ENCODE measurements at regions not wholly inside any gene's neighbourhood (a gene's known extent, or its start where the extent isn't known, plus 50 kb on each side); places are given as distances from the start of the nearest gene placed in this dataset.

- intact Hi-C loops (cut with micrococcal nuclease), result no loop called here
- DNase-seq (no peak), ATAC-seq (ENCODE audit: low read depth) (no peak)
- H2BK120ac ChIP-seq (ENCODE audit: low read depth, low read length), result no peak overlapping the region
- in situ Hi-C loops (cut with MboI; ENCODE audit: low sequenced_read_pairs), result loop anchor here (10.0 kb wide), 1 partner anchor 317 kb away; the partner anchor contains the start of genes AMIGO2 and PCED1B
- no peak overlapping the region for H3K56ac ChIP-seq (ENCODE audit: extremely low read depth, insufficient read depth, low read length)
- dilution Hi-C loops (cut with HindIII; ENCODE audit: low sequenced_read_pairs, unreplicated experiment), result no loop called here
- TF ChIP-seq RAD21 (IDR thresholded peaks at IDR 0.05; ENCODE audit: low read length), result no peak
- TF ChIP-seq SMC3 (IDR thresholded peaks at IDR 0.05; ENCODE audit: low read depth, low read length), result no peak
- no peak for TF ChIP-seq POLR2A (IDR thresholded peaks at IDR 0.05; ENCODE audit: low read depth, low read length)
- TF ChIP-seq CEBPB (IDR thresholded peaks at IDR 0.05; ENCODE audit: low read depth, low read length), result no peak
- TF ChIP-seq MAFK (IDR thresholded peaks at IDR 0.05; ENCODE audit: low read depth, low read length), result no peak
- TF ChIP-seq RCOR1 (IDR thresholded peaks at IDR 0.05; ENCODE audit: insufficient replicate concordance, low read length), result no peak
- TF ChIP-seq ELK1 (IDR thresholded peaks at IDR 0.05; ENCODE audit: borderline replicate concordance, low read depth, low read length), result no peak
- no peak for TF ChIP-seq RFX5 (IDR thresholded peaks at IDR 0.05; ENCODE audit: low read depth, low read length)
- TF ChIP-seq USF2 (IDR thresholded peaks at IDR 0.05; ENCODE audit: low read depth, low read length), result no peak
- no peak for TF ChIP-seq CHD1 (IDR thresholded peaks at IDR 0.05; ENCODE audit: low read depth, low read length)
- TF ChIP-seq NFE2L2 (IDR thresholded peaks at IDR 0.05; ENCODE audit: low read depth, low read length), result no peak
- no peak for TF ChIP-seq MAZ (IDR thresholded peaks at IDR 0.05; ENCODE audit: borderline replicate concordance, low read depth, low read length)
- TF ChIP-seq MXI1 (IDR thresholded peaks at IDR 0.05; ENCODE audit: borderline replicate concordance, low read depth, low read length), result no peak
- H3K27me3 ChIP-seq (ENCODE audit: control insufficient read depth, insufficient read depth, low read length), result no peaks in the 10 kb centered on the region
- peak overlapping the region; percentile 45; the same call in 1 of the 2 replicates for H3K14ac ChIP-seq (replicated peaks; ENCODE audit: low read depth, low read length)
- BruUV-seq (replicated peaks), result no TSS peak
- H3K27ac ChIP-seq (ENCODE audit: insufficient read depth, low read length), result no peak overlapping the region
- H2BK5ac ChIP-seq (ENCODE audit: low read depth, low read length, poor library complexity, severe bottlenecking), result no peak overlapping the region
- no peak overlapping the region for H4K8ac ChIP-seq (ENCODE audit: low read depth in 2 of 2, low read length in 2 of 2)
- H3K4me2 ChIP-seq (ENCODE audit: low read depth, low read length), result no peak overlapping the region
- peaks cover 4% of the 10 kb centered on the region; the same call in 1 of the 2 replicates for H3K4me1 ChIP-seq (ENCODE audit: control insufficient read depth, insufficient read depth, low read length)
- no peak overlapping the region for H4K5ac ChIP-seq (ENCODE audit: low read depth, low read length)
- H3K9me1 ChIP-seq (ENCODE audit: insufficient read depth, low read length), result 0 out of 2 replicates have a peak, but pooled peaks cover 3% of the 10 kb centered on the region
- H2BK15ac ChIP-seq (ENCODE audit: low read depth, low read length), result peak overlapping the region; percentile 45; the same call in 1 of the 3 replicates
- no CpG with 5 or more reads among the region's 7 CpGs for WGBS, 2 experiments (ENCODE audit: extremely low coverage in 2 of 2, insufficient read length in 1 of 2)
- H3K9me3 ChIP-seq (ENCODE audit: control insufficient read depth, insufficient read depth, low read length), result no peaks in the 10 kb centered on the region
- 0 out of 2 replicates have a peak overlapping the region, but pooled peaks have one; percentile 48 for H2BK20ac ChIP-seq (ENCODE audit: low read depth, low read length)
- H3K4ac ChIP-seq (ENCODE audit: low read depth, low read length), result peak overlapping the region; percentile 2; the same call in 1 of the 2 replicates
- H2AK5ac ChIP-seq (ENCODE audit: low read depth, low read length), result 0 out of 2 replicates have a peak overlapping the region, but pooled peaks have one; percentile 27
- CTCF ChIA-PET, result no interaction called here
- H3K9ac ChIP-seq (ENCODE audit: low read depth, low read length), result no peak overlapping the region
- no peaks in the 10 kb centered on the region for H3K79me1 ChIP-seq (ENCODE audit: low read depth in 1 of 2, low read length in 2 of 2)
- no peak overlapping the region for H3K18ac ChIP-seq (ENCODE audit: low read depth, low read length)
- peak overlapping the region; percentile 9 for H2AFZ ChIP-seq (replicated peaks; ENCODE audit: low read length, poor library complexity)
- H3K36me3 ChIP-seq (ENCODE audit: control insufficient read depth, insufficient read depth, low read length), result no peaks in the 10 kb centered on the region
- POLR2A ChIA-PET (ENCODE audit: unreplicated experiment), result no interaction called here
- H3K23ac ChIP-seq (ENCODE audit: low read depth, low read length), result no peak overlapping the region
- no peaks in the 10 kb centered on the region for H4K20me1 ChIP-seq (ENCODE audit: insufficient read depth, low read length)
- no peak overlapping the region for H2AK9ac ChIP-seq (replicated peaks; ENCODE audit: low read depth, low read length, poor library complexity)
- peak overlapping the region; percentile 10 for H4K91ac ChIP-seq (ENCODE audit: insufficient read depth, low read depth, low read length)
- no peak overlapping the region for H3K4me3 ChIP-seq (ENCODE audit: insufficient read depth, low read depth, low read length)
Observed at GRCh38 chr12:47391566-47391965, 311.8 kb upstream of the AMIGO2 start.
